Left lobe of liver (tissue), 2 donors: ENCODE measurements at regions not wholly inside any gene's neighbourhood (a gene's known extent, or its start where the extent isn't known, plus 50 kb on each side); places are given as distances from the start of the nearest gene placed in this dataset.
"Not testable (repeated sequence)": the region's sequence is repeated elsewhere in the genome, so short reads cannot be mapped to it uniquely, and the experiment has no call there.

ENCODE experiments used
- ATAC-seq: fragments of 200-7000 bp; cut with Tn5 transposase; one replicate; pipeline ENCODE4 v1.9.1; 2020; ENCODE audit warnings: mild to moderate bottlenecking, moderate library complexity
- DNase-seq: peaks from one replicate; pipeline ENCODE4 v3.0.0-alpha.2; 2020; ENCODE audit warnings: low spot score
- donor health status: DM: no; HTN: no; CAD: no; lungs with moderate emphysema.
- donor health status: DM: no; HTN: yes; CAD: no.

DNA sequence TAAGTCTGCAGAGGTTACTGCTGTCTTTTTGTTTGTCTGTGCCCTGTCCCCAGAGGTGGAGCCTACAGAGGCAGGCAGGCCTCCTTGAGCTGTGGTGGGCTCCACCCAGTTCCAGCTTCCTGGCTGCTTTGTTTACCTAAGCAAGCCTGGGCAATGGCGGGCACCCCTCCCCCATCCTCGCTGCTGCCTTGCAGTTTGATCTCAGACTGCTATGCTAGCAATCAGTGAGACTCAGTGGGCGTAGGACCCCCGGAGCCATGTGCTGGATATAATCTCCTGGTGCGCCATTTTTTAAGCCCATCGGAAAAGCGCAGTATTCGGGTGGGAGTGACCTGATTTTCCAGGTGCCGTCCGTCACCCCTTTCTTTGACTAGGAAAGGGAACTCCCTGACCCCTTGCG lies 1363.1 kb downstream of the HACE1 start:
- not testable (repeated sequence) for DNase-seq, ATAC-seq

DNA sequence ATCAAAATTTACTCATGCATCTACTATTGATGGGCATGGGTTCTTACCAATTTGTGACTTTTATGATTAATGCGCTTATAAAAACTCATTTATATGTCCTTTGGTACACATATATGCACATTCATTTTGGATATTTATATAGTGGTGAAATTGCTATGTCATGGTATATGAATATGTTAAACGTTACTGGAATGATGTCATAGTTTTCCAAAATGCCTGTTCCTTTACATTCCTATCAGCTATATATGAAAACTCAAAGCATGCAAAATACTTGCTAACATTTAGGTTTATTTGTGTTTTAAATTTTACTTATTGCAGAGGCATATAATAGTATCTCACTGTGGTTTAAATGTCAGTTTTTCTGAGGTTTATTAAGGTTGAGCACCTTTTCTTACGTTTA lies 1403.1 kb downstream of the HACE1 start:
- ATAC-seq (no peak), DNase-seq (no peak)

DNA sequence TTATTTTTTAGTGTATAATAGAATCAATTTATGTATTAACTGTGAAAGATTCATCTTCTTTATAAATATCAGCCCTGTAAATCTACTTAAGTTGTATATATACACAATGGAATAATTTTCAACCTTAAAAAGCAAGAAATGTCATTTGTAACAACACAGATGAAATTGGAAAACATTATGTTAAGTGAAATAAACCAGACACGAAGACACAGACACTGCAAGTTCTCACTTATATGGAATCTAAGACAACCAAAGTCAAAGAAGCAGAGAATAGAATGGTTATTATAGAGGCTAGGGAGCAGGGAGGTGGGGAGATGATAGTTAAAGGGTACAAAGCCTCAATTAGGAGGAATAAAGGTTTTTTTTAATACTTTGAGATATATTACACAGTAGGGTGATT lies 1404.4 kb downstream of the HACE1 start:
- DNase-seq (no peak), ATAC-seq (no peak)

DNA sequence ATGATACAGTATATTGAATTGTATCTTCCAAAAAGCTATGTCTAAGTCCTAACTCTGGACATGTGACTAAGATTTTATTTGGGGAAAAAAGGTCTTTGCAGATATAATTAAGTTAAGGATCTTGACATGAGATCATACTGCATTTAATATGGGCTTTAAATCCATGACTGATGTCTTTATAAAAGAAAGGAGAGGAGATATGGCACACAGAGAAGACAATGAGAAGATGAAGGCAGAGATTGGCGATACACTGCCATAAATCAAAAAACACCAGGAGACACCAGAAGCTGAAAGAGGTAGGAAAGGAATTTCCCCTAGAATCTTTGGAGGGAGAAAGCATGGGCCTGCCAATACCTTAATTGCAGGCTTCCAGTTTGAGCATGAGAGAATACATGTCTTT lies 1450.2 kb downstream of the HACE1 start:
- DNase-seq, result no peak
- no peak for ATAC-seq

DNA sequence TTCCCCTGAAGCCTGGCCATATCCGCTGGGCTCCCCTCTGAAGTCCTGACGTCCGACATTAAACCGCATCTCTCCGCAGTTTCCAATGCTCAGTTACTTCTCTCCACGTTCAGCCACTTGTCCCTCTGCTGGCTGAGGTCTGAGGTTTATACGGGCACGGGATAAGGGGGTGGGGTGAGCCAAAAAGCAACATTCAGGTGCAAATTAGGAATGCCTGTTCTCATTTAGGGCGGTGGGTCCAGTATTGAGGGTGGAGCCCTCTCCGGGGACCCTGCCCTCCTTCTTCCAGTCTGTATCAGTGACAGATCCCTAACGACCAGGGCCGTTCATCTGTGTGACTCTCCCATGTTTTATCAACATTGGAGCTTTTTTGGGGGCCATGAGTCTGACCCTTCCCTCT lies 1454.4 kb downstream of the HACE1 start:
- no peak for DNase-seq
- no peak for ATAC-seq

DNA sequence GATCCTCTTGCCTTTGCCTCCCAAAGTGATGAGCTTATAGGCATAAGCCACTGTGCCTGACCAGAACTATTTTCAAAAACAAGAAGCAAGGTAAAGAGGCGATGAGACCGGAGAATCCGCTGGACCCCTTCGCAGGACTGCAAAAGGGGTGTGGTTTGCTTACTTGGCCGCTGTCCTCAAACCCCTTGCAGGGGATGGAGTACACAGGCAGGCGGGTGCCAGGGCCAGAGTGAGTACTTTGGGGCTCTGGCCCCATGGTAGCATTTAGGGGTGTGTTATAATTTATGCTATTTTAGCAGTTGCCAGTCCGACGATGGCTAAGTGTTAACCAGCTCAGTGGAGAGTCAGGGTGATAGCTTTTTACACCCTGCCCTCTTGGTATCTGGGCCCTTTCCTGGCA lies 1454.9 kb downstream of the HACE1 start:
- ATAC-seq (no peak), DNase-seq (no peak)

DNA sequence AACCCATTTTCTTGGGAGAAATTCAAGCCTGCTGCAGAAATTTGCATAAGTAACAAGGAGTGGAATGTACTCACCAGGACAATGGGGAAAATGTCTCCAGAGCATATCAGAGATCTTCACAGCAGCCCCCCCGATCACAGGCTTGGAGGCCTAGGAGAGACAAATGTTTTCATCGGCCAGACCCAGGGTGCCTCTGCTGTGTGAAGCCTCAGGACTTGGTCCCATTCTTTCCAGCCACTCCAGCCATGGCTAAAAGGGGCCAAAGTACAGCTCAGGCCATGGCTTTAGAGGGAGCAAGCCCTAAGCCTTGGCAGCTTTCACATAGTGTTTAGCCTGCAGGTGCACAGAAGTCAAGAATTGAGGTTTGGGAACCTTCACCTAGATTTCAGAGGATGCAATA lies 1463.0 kb downstream of the HACE1 start:
- no peak for ATAC-seq
- no peak for DNase-seq

DNA sequence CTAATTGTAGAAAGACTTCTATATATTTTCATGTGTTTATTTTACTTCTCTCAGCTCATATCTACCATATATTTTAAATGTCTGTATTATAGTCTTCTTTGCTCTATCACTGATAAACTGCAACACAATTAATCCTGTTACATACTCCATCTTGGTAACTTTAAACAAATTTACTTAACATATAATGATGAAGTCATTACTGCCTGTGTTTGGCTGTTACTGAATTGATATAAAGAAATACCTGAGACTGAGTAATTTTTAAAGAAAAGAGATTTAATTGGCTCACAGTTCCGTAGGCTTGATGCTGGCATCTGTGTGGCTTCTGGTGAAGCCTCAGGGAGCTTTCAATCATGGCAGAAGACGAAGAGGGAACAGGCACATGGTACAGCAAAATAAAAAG lies 1480.4 kb downstream of the HACE1 start:
- ATAC-seq (no peak), DNase-seq (no peak)

DNA sequence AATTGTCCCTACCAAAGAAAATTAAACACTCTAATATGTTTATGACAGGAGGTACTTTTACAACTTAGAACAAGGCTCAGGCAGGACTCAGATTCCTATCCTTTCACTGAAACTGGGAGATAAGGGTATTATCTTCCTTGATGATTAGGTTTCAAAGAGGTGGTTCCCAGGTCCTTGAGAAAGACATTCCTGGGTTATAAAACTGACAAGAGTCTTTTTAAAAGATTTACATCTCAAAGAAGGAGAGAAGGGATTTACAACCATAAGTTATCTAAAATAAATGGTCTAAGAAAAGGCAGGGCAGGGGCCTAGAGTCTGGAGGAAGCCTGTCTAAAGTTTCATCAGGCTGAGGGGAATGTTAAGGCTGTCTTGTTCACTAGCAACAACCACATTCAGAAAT lies 1492.5 kb downstream of the HACE1 start:
- ATAC-seq (no peak), DNase-seq (no peak)

DNA sequence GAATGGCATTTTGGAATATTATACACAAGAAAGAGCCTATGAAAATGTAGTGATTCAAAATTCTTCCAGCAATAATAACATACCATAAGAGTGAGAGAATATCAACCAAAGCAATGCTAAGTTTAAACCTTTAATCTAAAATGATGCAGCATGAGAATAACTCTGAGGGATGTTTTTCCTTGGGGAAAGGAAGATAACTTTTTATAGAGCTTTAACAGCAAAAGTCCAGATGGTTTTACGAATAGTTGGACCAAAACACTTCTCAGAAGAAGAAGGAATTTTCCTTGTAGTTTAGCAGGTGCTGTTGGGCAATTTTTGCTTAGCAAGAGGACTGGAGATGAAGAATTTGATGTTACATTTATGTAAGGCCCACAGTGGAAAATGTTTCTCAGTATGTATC lies 1503.2 kb downstream of the HACE1 start:
- ATAC-seq, result no peak

DNA sequence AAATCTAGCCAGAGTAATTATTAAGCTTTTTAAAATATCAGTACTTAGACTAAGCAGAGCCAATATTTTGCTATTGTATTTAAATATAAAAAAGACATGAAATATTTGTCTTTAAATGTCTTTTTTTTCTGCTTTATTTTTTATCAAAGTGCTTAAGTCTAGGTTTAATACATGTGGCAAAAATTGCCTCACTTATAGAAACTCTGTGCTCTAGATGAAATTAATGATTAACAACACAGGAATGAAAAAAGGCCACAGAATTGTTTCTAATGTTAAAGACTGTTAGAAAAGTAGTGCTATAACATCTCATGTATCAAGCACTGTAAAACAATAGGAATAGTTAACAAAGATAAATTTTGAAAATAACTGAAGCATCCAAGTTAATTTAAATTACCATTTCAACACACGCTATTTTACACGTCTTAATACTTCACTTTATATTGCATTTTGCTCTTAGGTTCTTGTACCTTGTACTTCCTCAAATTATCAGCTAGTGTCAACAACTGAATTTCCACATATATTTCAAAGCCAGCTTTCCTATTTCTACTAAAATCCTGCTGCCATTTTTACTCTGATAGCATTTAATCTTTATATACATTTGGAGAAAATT lies 1515.1 kb downstream of the HACE1 start:
- DNase-seq, result no peak
- peak; percentile 72 for ATAC-seq

More for the DNA sequence above, 1503.2 kb downstream of the HACE1 start:
- no peak for DNase-seq

DNA sequence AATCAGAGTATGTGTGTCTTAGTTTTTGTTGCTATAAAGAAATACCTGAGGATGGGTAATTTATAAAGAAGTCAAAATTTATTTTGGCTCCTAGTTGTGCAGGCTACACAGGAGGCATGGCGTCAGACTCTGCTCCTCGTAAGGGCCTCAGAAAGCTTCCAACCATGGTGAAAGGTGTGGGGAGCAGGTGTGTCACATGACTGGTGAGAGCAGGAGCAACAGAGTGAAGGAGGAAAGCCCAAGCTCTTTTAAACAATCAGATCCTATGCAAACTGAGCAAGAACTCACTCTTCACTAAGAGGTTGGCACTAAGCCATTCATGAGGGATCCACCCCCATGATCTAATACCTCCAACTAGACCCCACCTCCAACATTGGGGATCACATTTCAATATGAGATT lies 1524.3 kb downstream of the HACE1 start:
- DNase-seq (no peak), ATAC-seq (no peak)

DNA sequence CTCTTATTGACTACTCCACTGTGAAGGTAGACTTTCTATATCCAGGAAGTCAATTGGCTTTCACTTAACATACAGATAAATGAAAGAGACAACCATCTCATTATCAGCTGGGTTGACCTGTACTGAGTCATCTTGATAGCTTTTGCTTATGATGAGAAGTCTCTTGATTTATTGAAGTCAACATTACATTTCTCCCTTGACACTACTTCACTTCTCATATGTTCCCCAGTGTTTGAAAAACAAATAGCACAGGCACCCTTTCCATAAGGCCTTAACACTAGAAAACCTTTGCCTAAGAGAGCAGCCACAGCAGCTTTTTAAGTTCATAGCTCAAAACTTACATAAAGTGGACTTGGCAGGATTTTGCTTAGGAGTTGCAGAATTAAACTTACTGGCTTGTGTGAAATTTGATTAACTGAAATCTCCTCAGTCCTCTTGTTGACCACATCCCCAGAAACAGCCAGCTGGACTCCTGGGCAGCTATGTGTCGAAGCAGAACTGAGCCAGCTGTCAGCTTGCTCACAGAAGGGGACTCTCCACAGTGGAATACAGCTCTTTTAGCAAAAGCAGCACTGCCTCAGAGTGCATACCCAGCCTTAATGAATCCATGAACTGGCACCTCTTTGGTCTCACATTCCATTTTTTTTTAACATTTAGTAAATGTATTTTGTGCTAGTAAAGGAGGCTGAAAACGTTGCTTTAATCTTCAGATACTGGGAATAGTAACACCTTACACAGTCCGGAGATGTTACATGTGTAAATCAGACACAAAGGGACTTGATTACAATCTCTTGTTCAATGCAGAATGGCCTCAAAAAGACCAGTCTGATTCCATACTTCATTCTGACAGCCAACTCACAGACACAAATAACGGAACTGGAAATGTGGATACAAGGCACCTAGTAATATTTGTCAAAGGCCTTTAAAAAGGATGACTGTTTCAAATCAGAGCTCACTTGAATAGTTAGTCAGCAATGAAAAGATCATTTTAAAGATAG lies 1532.7 kb downstream of the HACE1 start:
- DNase-seq (no peak), ATAC-seq (no peak)

DNA sequence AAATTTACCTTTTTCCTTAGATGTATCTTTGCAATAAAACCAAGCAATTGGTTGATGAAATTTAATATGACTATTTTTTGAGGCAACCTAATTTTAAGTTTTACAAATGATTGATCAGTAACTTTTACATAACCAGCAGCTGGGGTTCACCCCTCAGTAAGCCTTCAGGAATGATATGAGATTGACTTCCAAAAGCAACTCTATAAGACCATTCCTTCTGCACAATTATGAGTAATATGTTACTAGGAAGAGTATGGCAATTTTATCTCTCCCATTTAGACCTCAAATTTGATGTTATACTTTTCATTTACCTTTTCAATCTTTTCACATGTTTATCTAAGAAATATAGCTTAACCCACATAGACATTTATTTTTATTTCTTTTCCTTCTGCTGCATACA lies 1546.3 kb downstream of the HACE1 start:
- DNase-seq, result no peak
- no peak for ATAC-seq

DNA sequence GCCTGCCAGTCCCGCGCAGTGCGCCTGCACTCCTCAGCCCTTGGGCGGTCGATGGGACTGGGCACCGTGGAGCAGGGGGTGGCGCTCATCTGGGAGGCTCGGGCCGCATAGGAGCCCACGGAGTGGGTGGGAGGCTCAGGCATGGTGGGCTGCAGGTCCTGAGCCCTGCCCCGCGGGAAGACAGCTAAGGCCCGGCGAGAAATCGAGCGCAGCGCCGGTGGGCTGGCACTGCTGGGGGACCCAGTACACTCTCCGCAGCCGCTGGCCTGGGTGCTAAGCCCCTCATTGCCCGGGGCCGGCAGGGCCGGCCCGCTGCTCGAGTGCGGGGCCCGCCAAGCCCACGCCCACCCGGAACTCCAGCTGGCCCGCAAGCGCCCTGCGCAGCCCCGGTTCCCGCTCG lies 1565.3 kb downstream of the HACE1 start:
- not testable (repeated sequence) for DNase-seq, ATAC-seq

DNA sequence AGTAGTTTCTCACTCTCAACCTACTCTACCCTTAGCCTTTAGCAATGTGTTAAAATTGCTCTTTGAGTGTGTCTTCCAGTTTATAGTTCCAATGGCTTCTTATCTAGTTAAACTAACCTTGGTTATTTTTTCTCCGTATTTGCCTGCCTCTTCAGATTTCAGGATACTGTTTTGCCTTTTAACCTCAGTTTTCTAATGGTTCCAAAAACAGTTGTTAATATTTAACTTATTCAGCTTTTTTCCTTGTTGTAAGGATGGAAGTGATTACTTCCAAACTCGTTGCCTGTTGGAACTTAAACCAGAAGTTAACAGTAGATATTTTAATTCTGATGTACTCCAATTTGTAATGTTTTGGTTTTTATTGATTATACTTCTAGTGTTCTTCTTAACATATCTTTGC lies 1574.9 kb downstream of the HACE1 start:
- DNase-seq, result no peak
- ATAC-seq, result peak; percentile 54

DNA sequence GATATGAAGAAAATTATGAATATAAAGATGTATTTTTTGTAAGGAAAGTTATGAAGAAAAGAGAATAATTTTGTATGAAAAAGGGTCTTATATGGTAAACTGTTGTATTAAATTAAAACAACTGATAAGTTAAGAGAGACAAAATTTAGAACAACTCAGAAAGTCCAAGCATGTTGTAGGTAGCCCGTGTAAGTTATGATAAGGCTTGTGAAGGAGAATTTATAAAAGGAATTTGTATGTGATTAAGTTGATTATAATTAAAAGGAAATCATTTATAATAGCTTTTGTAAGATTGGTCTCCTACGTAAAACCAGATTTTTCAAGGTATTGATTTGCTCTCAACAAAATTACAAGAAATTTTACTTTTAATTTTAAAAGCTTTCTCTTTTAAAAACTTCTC lies 1579.3 kb downstream of the HACE1 start:
- ATAC-seq (no peak), DNase-seq (no peak)

DNA sequence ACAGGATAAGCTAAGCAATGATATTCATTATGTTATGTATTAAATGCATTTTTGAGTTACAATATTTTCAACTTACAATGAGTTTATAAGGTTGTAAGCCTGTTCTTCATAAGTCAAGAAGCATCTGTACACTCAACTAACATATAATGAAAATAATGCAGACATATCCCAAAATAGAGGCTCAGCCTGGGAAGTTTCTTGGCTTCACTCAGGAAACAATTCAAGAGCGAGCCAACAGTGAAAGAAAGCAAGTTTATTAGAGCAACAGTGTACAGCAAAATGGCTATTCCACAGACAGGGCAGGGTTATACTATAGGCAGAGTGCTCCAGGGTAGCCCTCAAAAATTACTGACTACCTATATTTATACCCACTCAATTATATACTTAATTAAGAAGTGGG lies 1581.8 kb downstream of the HACE1 start:
- no peak for ATAC-seq

DNA sequence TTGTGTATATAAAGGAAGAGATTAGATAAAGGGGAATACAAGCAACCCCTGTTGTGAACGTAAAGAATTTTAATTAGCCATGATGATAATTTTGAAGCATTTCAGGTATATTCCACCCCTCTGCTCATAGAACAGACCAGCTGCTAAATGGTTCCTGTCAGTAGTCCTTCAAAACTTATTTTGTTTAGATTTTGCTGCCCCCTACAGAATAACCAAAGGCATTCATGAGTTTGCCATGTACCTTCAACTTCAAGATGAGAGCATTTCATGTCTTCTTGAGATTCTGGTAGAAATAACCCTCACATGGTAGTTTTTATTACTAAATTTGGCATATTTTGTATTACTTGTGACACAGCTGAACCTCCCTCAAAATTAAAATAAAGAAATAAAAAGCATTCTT lies 1586.7 kb downstream of the HACE1 start:
- peak; percentile 85 for ATAC-seq

More for the DNA sequence above, 1581.8 kb downstream of the HACE1 start:
- DNase-seq, result no peak

DNA sequence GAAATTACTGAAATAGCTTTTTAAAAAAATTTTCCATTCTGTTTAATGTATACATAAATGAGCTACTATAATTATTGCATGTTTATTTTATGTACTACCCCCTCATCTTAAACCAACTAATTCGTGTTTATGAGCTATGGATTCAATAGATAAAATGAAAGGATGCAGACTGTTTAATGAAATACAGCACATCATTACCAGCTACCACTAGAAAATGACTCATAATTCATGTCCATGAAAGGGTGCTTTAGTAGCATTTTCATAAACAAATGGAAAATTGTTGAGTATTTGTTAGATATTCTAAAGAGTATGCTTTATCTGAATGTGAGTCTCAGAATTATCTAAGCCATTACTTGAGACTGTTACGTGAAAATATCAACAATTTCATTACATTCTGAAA lies 1590.1 kb downstream of the HACE1 start:
- no peak for DNase-seq
- no peak for ATAC-seq

More for the DNA sequence above, 1586.7 kb downstream of the HACE1 start:
- DNase-seq, result no peak

DNA sequence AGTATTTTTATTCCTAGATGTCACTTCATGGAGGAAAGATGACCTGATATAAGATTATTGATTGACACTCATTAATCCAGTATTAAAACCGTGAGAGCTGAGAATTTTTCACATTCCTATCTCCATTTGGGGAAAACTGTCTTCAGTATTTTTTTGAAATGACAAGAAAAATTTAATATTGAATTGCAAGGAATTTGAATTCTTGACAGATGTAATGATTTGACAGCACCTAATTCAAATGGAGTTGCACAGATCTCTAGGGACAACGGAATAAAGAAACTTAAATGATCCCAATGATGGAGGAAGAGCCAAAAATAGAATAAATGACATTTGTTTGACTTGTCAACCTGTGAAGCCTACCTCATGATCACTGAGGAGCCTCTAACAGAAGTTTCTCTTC lies 1591.4 kb downstream of the HACE1 start:
- ATAC-seq, result no peak
- DNase-seq, result no peak

DNA sequence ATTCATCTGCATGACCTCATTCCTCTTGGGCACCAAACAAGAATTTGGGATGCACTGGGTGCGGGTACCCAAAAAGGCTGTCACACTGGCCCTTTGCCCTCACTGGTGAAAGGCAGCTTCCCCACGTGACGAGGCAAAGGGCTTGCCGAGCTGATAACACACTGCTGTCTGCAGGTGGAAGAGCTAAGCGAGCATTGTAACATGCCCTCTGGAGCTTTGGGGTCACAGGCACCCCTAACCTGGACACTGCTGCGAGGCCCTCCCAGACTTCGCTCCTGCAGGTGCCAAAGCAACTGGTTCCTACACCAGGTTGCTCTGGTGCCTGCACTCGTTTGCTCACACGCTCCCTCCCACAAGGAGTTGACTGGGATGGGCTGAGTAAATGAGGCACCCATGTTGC lies 1595.7 kb downstream of the HACE1 start:
- ATAC-seq (no peak), DNase-seq (no peak)
